Body of pancreas (tissue), 4 donors: ENCODE measurements at regions not wholly inside any gene's neighbourhood (a gene's known extent, or its start where the extent isn't known, plus 50 kb on each side); places are given as distances from the start of the nearest gene placed in this dataset.

Experiments
- POLR2A ChIP-seq, 3 donors: fragments of 450-650 bp; IDR thresholded peaks; one replicate each; pipeline ENCODE4 v1.6.1; 2016; ENCODE audit warnings: antibody characterized with exemption in 3 of 3, mild to moderate bottlenecking in 2 of 3
- TF ChIP-seq, protein P1 (sequence below), 7 experiments: fragments of 450-650 bp in 4 of 7; fragments of 200-600 bp in 3 of 7; sonication (generic) in 3 of 7; IDR thresholded peaks; one replicate each; pipeline ENCODE4 v1.5.1; 2016 to 2019; ENCODE audit warnings: antibody characterized with exemption in 7 of 7

- TF ChIP-seq, protein P1, sequence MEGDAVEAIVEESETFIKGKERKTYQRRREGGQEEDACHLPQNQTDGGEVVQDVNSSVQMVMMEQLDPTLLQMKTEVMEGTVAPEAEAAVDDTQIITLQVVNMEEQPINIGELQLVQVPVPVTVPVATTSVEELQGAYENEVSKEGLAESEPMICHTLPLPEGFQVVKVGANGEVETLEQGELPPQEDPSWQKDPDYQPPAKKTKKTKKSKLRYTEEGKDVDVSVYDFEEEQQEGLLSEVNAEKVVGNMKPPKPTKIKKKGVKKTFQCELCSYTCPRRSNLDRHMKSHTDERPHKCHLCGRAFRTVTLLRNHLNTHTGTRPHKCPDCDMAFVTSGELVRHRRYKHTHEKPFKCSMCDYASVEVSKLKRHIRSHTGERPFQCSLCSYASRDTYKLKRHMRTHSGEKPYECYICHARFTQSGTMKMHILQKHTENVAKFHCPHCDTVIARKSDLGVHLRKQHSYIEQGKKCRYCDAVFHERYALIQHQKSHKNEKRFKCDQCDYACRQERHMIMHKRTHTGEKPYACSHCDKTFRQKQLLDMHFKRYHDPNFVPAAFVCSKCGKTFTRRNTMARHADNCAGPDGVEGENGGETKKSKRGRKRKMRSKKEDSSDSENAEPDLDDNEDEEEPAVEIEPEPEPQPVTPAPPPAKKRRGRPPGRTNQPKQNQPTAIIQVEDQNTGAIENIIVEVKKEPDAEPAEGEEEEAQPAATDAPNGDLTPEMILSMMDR (IDR thresholded peaks at IDR 0.05): no peak
- no peak for TF ChIP-seq POLR2A (IDR thresholded peaks at IDR 0.05)
These were observed 555.9 kb upstream of the TMEM132C start for GRCh38 chr12:127711108-127711507.
